ENCODE measurements at regions not wholly inside any gene's neighbourhood (a gene's known extent, or its start where the extent isn't known, plus 50 kb on each side); places are given as distances from the start of the nearest gene placed in this dataset.

GRCh38 chr9:678897-679296, 162.6 kb upstream of the DMRT1 start:
- H3K9me1 ChIP-seq (ENCODE audit: insufficient read depth, low read length), result peaks cover 10% of the 10 kb centered on the region
- no peak overlapping the region for H3K56ac ChIP-seq (ENCODE audit: extremely low read depth, insufficient read depth, low read length)
- no peak overlapping the region for H3K4me3 ChIP-seq (ENCODE audit: insufficient read depth, low read depth, low read length)
- no peak overlapping the region; the same call in 1 of the 2 replicates for H4K5ac ChIP-seq (ENCODE audit: low read depth, low read length)
- no peak overlapping the region for H2BK15ac ChIP-seq (ENCODE audit: low read depth, low read length)
- H3K79me1 ChIP-seq (ENCODE audit: low read depth in 1 of 2, low read length in 2 of 2), result peaks cover 0 to 7% of the 10 kb centered on the region in 2 experiments; a peak in 1 of 4 replicates
- no peak overlapping the region for H4K8ac ChIP-seq (ENCODE audit: low read depth in 2 of 2, low read length in 2 of 2)
- no peak overlapping the region for H3K9ac ChIP-seq (ENCODE audit: low read depth, low read length)
- intact Hi-C loops (cut with micrococcal nuclease) (no loop called here), dilution Hi-C loops (cut with HindIII; ENCODE audit: low sequenced_read_pairs, unreplicated experiment) (no loop called here), in situ Hi-C loops (cut with MboI; ENCODE audit: low sequenced_read_pairs) (no loop called here)
- H4K20me1 ChIP-seq (ENCODE audit: insufficient read depth, low read length), result no peaks in the 10 kb centered on the region
- no peak overlapping the region for H2BK5ac ChIP-seq (ENCODE audit: low read depth, low read length, poor library complexity, severe bottlenecking)
- H3K27me3 ChIP-seq (ENCODE audit: control insufficient read depth, insufficient read depth, low read length), result no peaks in the 10 kb centered on the region
- peak overlapping the region; percentile 57; the same call in 1 of the 2 replicates for H2AK5ac ChIP-seq (ENCODE audit: low read depth, low read length)
- DNase-seq, result no peak
- H3K36me3 ChIP-seq (ENCODE audit: control insufficient read depth, insufficient read depth, low read length), result no peaks in the 10 kb centered on the region
- no peak for ATAC-seq (ENCODE audit: low read depth)
- no peak overlapping the region for H4K91ac ChIP-seq (ENCODE audit: insufficient read depth, low read depth, low read length)
- no peak overlapping the region for H3K4ac ChIP-seq (ENCODE audit: low read depth, low read length)
- BruUV-seq (replicated peaks), result no TSS peak
- TF ChIP-seq POLR2A (IDR thresholded peaks at IDR 0.05; ENCODE audit: low read depth, low read length) (no peak), FOS (IDR thresholded peaks at IDR 0.05; ENCODE audit: low read depth, low read length) (no peak), BHLHE40 (IDR thresholded peaks at IDR 0.05; ENCODE audit: low read depth, low read length) (no peak), CEBPB (IDR thresholded peaks at IDR 0.05; ENCODE audit: low read depth, low read length) (no peak), MAFK (IDR thresholded peaks at IDR 0.05; ENCODE audit: low read depth, low read length) (no peak), NFE2L2 (IDR thresholded peaks at IDR 0.05; ENCODE audit: low read depth, low read length) (no peak), ELK1 (IDR thresholded peaks at IDR 0.05; ENCODE audit: borderline replicate concordance, low read depth, low read length) (no peak), SMC3 (IDR thresholded peaks at IDR 0.05; ENCODE audit: low read depth, low read length) (no peak), USF2 (IDR thresholded peaks at IDR 0.05; ENCODE audit: low read depth, low read length) (no peak), CHD1 (IDR thresholded peaks at IDR 0.05; ENCODE audit: low read depth, low read length) (no peak), MAZ (IDR thresholded peaks at IDR 0.05; ENCODE audit: borderline replicate concordance, low read depth, low read length) (no peak), CTCF (conservative IDR thresholded peaks at IDR 0.05; ENCODE audit: low read depth, low read length) (no peak)
- no peak overlapping the region for H3K23ac ChIP-seq (ENCODE audit: low read depth, low read length)
- CTCF ChIA-PET, result interaction anchor here (1.5 kb wide), 1 partner anchor 15 kb away, joined by 3 read pairs; no protein-coding TSS in a partner anchor
- no peak overlapping the region for H2BK20ac ChIP-seq (ENCODE audit: low read depth, low read length)
- H3K18ac ChIP-seq (ENCODE audit: low read depth, low read length), result no peak overlapping the region
- no peaks in the 10 kb centered on the region for H3K9me3 ChIP-seq (ENCODE audit: control insufficient read depth, insufficient read depth, low read length)
- no CpG with 5 or more reads among the region's 1 CpG for WGBS, 2 experiments (ENCODE audit: extremely low coverage in 2 of 2, insufficient read length in 1 of 2)
- peaks cover 14% of the 10 kb centered on the region for H3K4me1 ChIP-seq (ENCODE audit: control insufficient read depth, insufficient read depth, low read length)
- H2AK9ac ChIP-seq (replicated peaks; ENCODE audit: low read depth, low read length, poor library complexity), result no peak overlapping the region
- POLR2A ChIA-PET (ENCODE audit: unreplicated experiment), result no interaction called here
- H2BK120ac ChIP-seq (ENCODE audit: low read depth, low read length), result no peak overlapping the region
- H3K14ac ChIP-seq (replicated peaks; ENCODE audit: low read depth, low read length), result no peak overlapping the region
- no peak overlapping the region for H2AFZ ChIP-seq (replicated peaks; ENCODE audit: low read length, poor library complexity)
- no peak overlapping the region for H3K4me2 ChIP-seq (ENCODE audit: low read depth, low read length)
- no peak overlapping the region for H3K27ac ChIP-seq (ENCODE audit: insufficient read depth, low read length)

Data from IMR-90 (cell line).